HFFc6 (cell line): ENCODE measurements at regions not wholly inside any gene's neighbourhood (a gene's known extent, or its start where the extent isn't known, plus 50 kb on each side); places are given as distances from the start of the nearest gene placed in this dataset.

Experiments
- DNase-seq: peaks from one replicate; pipeline ENCODE4 v3.0.0-alpha.2; 2018
- H3K27ac Mint-ChIP-seq: 2 replicates; pipeline ENCODE4 v1.8.0; 2020; ENCODE audit warnings: mild to moderate bottlenecking, mixed read lengths
- H3K27me3 Mint-ChIP-seq: 2 replicates; pipeline ENCODE4 v1.8.0; 2021; ENCODE audit warnings: mild to moderate bottlenecking, moderate library complexity, mixed read lengths; ENCODE audit not compliant: insufficient read depth
- H3K36me3 Mint-ChIP-seq: 2 replicates; pipeline ENCODE4 v1.8.0; 2021; ENCODE audit warnings: low read depth, mixed read lengths
- H3K4me1 Mint-ChIP-seq: 2 replicates; pipeline ENCODE4 v1.8.0; 2020; ENCODE audit warnings: low read depth, mixed read lengths
- H3K4me3 Mint-ChIP-seq: 2 replicates; pipeline ENCODE4 v1.8.0; 2020; ENCODE audit warnings: mild to moderate bottlenecking, moderate library complexity, mixed read lengths
- H3K9me3 Mint-ChIP-seq: 2 replicates; pipeline ENCODE4 v1.8.0; 2020; ENCODE audit warnings: mild to moderate bottlenecking, mixed read lengths
- TF ChIP-seq, protein P1 (sequence below): fragments of 200-600 bp; sonication (generic); IDR thresholded peaks from 2 replicates; pipeline ENCODE4 v1.5.0; 2021; ENCODE audit warnings: antibody characterized with exemption, mild to moderate bottlenecking

DNA sequence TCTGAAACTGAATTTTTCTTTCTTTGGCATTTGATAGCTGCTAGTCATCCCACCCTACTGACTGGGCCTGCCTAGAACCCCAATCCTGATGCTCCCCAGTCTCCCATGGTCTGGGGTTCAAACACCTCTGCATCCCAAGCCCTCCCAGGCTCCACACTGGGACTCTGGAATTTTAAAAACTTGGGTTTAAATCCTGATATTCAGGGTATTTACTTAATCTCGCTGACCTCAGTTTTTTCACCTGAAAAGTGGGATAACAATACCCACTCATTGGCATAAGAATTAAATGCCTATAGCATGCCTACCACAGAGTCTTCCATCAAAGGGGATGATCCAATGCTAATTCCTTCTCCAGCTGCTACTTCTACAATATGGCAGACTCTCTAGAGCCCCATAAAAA, 264.4 kb downstream of the NPIPA8 start:
- H3K27me3 Mint-ChIP-seq = no peaks in the 10 kb centered on the region; the same call in none of the 2 replicates

DNA sequence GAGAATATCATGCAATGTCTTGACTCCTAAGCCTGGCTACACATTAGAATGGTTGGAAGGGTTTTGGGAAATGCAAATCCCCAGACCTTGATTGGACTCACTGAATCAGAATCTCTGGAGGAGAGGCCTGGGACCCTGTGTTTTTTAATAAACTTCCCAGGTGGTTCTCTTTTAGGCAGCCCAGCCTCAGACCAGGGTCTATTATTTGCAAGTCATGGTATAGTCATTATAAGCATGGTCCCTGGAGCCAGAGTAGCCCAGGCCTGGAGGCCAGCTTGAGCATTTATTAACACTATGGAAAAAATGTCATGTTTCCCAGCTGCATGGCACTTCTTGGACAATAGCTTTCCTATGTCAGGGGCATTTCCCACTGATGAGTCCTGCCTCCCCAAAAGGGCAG, 266.9 kb downstream of the NPIPA8 start:
- H3K4me3 Mint-ChIP-seq = no peak overlapping the region
- DNase-seq = no peak
- no peak overlapping the region for H3K27ac Mint-ChIP-seq
- no peaks in the 10 kb centered on the region for H3K36me3 Mint-ChIP-seq
- H3K9me3 Mint-ChIP-seq = peaks cover 3% of the 10 kb centered on the region; the same call in 1 of the 2 replicates
- H3K27me3 Mint-ChIP-seq = no peaks in the 10 kb centered on the region; the same call in none of the 2 replicates
- TF ChIP-seq, protein P1, sequence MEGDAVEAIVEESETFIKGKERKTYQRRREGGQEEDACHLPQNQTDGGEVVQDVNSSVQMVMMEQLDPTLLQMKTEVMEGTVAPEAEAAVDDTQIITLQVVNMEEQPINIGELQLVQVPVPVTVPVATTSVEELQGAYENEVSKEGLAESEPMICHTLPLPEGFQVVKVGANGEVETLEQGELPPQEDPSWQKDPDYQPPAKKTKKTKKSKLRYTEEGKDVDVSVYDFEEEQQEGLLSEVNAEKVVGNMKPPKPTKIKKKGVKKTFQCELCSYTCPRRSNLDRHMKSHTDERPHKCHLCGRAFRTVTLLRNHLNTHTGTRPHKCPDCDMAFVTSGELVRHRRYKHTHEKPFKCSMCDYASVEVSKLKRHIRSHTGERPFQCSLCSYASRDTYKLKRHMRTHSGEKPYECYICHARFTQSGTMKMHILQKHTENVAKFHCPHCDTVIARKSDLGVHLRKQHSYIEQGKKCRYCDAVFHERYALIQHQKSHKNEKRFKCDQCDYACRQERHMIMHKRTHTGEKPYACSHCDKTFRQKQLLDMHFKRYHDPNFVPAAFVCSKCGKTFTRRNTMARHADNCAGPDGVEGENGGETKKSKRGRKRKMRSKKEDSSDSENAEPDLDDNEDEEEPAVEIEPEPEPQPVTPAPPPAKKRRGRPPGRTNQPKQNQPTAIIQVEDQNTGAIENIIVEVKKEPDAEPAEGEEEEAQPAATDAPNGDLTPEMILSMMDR = no peak
- H3K4me1 Mint-ChIP-seq = no peaks in the 10 kb centered on the region

More for the DNA sequence above, 264.4 kb downstream of the NPIPA8 start:
- H3K36me3 Mint-ChIP-seq = no peaks in the 10 kb centered on the region
- TF ChIP-seq, protein P1 = no peak
- H3K4me3 Mint-ChIP-seq = no peak overlapping the region
- peaks cover 3% of the 10 kb centered on the region; the same call in 1 of the 2 replicates for H3K9me3 Mint-ChIP-seq
- no peak for DNase-seq
- H3K4me1 Mint-ChIP-seq = no peaks in the 10 kb centered on the region
- H3K27ac Mint-ChIP-seq = no peak overlapping the region

DNA sequence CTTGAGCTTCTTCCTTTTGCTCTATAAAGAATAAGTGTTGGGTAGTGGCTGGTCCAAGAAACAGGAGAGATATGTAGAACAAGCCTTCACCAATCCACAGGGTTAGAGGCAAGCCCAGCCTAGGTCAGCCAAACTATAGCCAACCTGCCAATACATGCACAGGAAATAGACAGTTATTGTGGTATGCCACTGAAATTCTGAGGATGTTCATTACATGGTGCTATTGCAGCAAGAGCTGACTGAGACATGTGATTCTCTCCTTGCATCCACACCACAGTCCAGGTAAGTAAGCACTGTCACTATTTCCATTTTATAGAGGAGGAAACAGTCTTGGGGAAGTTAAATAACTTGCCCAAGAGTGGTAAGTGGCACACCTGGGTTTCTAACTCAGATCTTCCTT, 268.1 kb downstream of the NPIPA8 start:
- Mint-ChIP-seq H3K36me3 (no peaks in the 10 kb centered on the region), H3K4me1 (no peaks in the 10 kb centered on the region), H3K4me3 (no peak overlapping the region), H3K27ac (no peak overlapping the region), H3K27me3 (no peaks in the 10 kb centered on the region; the same call in none of the 2 replicates), H3K9me3 (peaks cover 3% of the 10 kb centered on the region; the same call in 1 of the 2 replicates)
- no peak for DNase-seq
- TF ChIP-seq, protein P1 = no peak

DNA sequence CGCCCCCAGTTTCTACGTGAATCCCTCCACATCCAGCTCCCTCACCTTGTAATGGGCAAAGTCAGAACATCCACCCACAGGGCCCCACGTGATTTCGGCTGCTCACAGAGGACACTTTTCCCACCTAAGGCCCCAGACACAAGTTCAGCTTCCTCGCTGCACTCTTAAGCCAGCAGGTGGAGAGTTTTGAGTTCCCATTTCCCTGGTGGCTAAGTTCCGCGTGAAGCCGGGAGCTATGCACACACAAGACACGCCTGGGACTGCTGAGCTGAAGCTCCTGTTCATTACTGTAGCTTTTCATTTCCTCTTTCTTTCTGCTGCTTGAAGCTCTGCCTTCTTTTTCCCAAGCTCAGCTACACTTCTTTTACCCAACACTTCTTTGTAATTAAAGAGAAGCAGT, 273.8 kb downstream of the NPIPA8 start:
- DNase-seq = no peak
- H3K9me3 Mint-ChIP-seq = peaks cover 6% of the 10 kb centered on the region

DNA sequence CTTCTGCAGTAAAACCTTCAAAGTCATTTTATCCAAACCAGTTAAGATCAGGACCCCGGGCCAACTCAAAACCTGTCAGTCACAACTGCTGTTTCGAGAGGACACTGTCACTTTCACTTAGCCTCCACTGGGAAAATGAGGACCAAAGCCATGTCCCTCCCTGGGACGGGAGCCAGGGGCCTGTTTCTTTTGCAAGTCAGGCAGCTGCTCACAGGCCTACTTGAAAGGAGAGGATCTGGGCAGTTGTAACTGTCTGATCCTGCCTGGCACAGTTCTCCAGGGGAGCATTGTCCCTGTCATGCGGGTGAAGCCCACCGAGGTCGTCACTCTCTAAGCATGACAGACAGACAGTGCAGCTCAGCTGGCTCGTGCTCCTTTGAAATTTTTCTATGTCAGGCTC, 276.2 kb downstream of the NPIPA8 start:
- no peak for DNase-seq
- Mint-ChIP-seq H3K4me3 (no peak overlapping the region), H3K4me1 (no peaks in the 10 kb centered on the region), H3K27ac (no peak overlapping the region), H3K36me3 (no peaks in the 10 kb centered on the region), H3K9me3 (peaks cover 6% of the 10 kb centered on the region), H3K27me3 (peaks cover 2% of the 10 kb centered on the region)
- TF ChIP-seq, protein P1 = no peak

More for the DNA sequence above, 273.8 kb downstream of the NPIPA8 start:
- Mint-ChIP-seq H3K27me3 (peaks cover 2% of the 10 kb centered on the region), H3K36me3 (no peaks in the 10 kb centered on the region), H3K4me1 (no peaks in the 10 kb centered on the region), H3K27ac (no peak overlapping the region), H3K4me3 (no peak overlapping the region)
- TF ChIP-seq, protein P1 = no peak

DNA sequence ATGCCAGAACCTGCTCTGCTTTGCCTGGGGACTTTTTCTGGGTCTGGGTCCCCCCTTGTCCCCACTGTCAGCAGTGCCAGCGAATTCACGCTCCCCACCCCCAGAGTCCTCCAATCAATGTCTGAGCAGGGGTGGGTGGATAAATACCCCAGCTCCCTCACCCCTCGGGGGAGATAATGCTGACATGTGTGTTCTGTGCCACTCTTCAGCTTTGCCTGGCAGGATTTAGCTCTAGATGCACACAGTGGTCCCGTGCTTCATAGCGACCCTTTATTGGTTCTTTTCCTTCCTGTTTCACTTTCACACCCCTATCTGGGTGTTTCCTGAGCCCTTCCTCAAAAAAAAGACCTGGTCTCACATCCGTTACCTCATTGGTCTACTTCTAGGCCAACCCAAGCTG, 277.0 kb downstream of the NPIPA8 start:
- peaks cover 6% of the 10 kb centered on the region for H3K9me3 Mint-ChIP-seq
- no peaks in the 10 kb centered on the region for H3K4me1 Mint-ChIP-seq
- H3K27ac Mint-ChIP-seq = no peak overlapping the region
- TF ChIP-seq, protein P1 = no peak
- peaks cover 2% of the 10 kb centered on the region for H3K27me3 Mint-ChIP-seq
- no peak overlapping the region for H3K4me3 Mint-ChIP-seq
- DNase-seq = no peak
- no peaks in the 10 kb centered on the region for H3K36me3 Mint-ChIP-seq
